Brain microvascular endothelial cell (primary cell): ENCODE measurements at regions not wholly inside any gene's neighbourhood (a gene's known extent, or its start where the extent isn't known, plus 50 kb on each side); places are given as distances from the start of the nearest gene placed in this dataset.

Experiments used
- DNase-seq: peaks from one replicate; pipeline ENCODE4 v3.0.0-alpha.2; 2020
- H3K27ac ChIP-seq: fragments of 250-450 bp; sonication (Bioruptor Pico); 2 replicates; pipeline ENCODE4 v1.5.1; 2020; ENCODE audit warnings: mild to moderate bottlenecking, moderate library complexity
- H3K27me3 ChIP-seq: fragments of 250-450 bp; sonication (Bioruptor Pico); replicated peaks from 2 replicates; pipeline ENCODE4 v1.5.1; 2020; ENCODE audit warnings: mild to moderate bottlenecking
- H3K36me3 ChIP-seq: fragments of 250-450 bp; sonication (Bioruptor Pico); replicated peaks from 2 replicates; pipeline ENCODE4 v1.5.1; 2020; ENCODE audit warnings: mild to moderate bottlenecking
- H3K4me3 ChIP-seq: 2 replicates; pipeline ENCODE4 v1.5.1; 2011; ENCODE audit warnings: low read depth, mild to moderate bottlenecking, control low read depth, low read length, moderate library complexity
- in situ Hi-C: cut with HindIII; loops from 2 replicates; pipeline ENCODE4 v1.10.0; 2017; ENCODE audit warnings: low sequenced_read_pairs, low pct_ligation_motif_present
- TF ChIP-seq, protein P1 (sequence below): IDR thresholded peaks from 2 replicates; pipeline ENCODE4 v1.5.1; 2011; ENCODE audit warnings: low read depth, mild to moderate bottlenecking, moderate library complexity, low read length, control low read depth, inconsistent platforms; ENCODE audit errors: missing control alignments

DNA sequence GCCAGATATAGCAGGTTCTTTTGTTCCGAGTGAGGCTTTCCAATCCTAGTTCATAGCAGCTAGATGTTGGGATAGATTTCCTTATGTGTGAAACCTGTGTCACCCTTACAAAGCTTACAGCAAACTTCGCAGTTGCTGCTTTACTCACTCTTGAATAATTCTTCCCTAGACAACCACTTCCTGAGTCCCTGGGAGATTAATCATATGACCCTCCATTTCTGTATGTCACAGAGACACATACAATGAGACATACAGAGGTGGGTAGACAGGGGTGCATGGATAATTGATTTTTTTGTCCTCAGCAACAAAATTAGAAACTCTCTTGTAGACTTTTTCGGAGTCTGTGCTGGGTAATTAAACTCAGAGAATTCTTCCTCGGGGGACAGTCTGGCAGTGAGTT lies 163.2 kb downstream of the NSUN3 start:
- DNase-seq, result peak; percentile 89
- Histone ChIP-seq H3K27me3 (no peaks in the 10 kb centered on the region), H3K4me3 (no peak overlapping the region), H3K27ac (peak overlapping the region; percentile 91), H3K36me3 (no peaks in the 10 kb centered on the region)
- TF ChIP-seq, protein P1, sequence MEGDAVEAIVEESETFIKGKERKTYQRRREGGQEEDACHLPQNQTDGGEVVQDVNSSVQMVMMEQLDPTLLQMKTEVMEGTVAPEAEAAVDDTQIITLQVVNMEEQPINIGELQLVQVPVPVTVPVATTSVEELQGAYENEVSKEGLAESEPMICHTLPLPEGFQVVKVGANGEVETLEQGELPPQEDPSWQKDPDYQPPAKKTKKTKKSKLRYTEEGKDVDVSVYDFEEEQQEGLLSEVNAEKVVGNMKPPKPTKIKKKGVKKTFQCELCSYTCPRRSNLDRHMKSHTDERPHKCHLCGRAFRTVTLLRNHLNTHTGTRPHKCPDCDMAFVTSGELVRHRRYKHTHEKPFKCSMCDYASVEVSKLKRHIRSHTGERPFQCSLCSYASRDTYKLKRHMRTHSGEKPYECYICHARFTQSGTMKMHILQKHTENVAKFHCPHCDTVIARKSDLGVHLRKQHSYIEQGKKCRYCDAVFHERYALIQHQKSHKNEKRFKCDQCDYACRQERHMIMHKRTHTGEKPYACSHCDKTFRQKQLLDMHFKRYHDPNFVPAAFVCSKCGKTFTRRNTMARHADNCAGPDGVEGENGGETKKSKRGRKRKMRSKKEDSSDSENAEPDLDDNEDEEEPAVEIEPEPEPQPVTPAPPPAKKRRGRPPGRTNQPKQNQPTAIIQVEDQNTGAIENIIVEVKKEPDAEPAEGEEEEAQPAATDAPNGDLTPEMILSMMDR, result no peak
- in situ Hi-C loops, result no loop called here

DNA sequence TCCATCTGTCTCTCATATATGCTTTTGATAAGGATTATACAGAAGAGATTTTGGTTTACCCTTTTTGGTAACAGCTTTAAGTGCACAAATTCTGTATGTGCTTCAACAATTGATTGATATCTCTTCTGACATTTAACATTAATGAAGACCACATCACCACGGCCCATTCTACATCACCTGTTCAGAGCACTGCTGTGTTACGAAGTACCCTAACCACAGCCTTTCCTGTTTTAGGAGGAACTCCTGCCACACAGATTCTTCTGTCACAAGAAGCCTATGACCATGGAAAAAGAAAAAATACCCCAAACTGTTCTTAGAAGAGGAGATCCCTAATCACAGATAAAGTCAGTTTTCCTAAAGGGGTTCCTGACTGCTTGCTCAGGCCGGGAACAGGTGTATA lies 170.1 kb downstream of the NSUN3 start:
- no peak for DNase-seq
- Histone ChIP-seq H3K27ac (no peak overlapping the region), H3K36me3 (no peaks in the 10 kb centered on the region), H3K4me3 (no peak overlapping the region), H3K27me3 (no peaks in the 10 kb centered on the region)
- TF ChIP-seq, protein P1, result no peak
- in situ Hi-C loops, result no loop called here

DNA sequence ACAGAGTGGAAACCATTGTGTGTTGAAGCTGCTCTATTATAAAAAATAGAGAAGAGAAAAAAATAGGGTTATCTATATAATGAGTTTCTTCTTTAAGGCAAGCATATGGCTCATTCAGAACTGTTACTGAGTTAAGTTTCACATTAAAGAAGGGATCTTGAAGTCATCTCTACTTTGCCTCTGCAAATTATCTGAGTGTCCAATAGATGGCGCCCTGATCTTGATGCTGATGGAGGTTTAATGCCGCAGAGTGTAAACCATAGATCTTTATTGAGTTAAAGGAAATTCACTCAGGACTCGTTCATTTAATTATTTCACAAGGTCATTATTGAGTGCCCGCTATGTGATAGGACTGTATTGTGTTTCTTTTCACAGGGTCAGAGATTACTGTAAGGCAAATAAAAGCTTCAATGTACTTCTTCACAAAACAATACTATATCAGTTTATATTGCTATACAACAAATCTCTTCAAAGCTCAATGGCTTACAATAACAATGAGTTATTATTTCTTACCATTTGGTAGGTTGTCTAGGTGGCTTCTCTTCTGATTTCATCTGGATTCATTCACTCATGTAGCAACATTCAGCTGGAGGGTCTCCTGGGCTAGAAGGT lies 171.4 kb downstream of the NSUN3 start:
- Histone ChIP-seq H3K4me3 (no peak overlapping the region), H3K27ac (no peak overlapping the region), H3K36me3 (no peaks in the 10 kb centered on the region), H3K27me3 (no peaks in the 10 kb centered on the region)
- in situ Hi-C loops, result no loop called here
- TF ChIP-seq, protein P1, result peak; percentile 76
- DNase-seq, result peak; percentile 62

DNA sequence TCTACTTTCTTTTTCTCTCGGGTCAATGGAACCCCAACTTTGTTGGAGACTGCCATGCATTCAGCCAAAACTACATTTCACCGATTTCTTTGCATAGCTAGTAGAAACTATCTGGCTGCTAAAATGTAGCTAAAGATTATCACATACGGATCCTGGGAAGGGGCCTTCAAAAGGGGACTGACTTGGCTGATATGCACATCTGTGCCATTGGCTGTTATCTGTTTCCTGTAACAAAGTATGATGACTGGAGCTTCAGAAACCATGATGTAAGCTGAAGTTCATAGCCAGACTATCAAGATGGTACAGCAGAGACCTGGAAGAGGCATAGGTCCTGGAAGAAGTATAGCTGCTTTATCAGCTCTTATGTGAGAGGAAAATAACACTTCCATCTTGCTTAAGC lies 179.1 kb downstream of the NSUN3 start:
- TF ChIP-seq, protein P1, result no peak
- Histone ChIP-seq H3K27ac (no peak overlapping the region), H3K4me3 (no peak overlapping the region), H3K27me3 (no peaks in the 10 kb centered on the region), H3K36me3 (no peaks in the 10 kb centered on the region)
- in situ Hi-C loops, result no loop called here
- no peak for DNase-seq

DNA sequence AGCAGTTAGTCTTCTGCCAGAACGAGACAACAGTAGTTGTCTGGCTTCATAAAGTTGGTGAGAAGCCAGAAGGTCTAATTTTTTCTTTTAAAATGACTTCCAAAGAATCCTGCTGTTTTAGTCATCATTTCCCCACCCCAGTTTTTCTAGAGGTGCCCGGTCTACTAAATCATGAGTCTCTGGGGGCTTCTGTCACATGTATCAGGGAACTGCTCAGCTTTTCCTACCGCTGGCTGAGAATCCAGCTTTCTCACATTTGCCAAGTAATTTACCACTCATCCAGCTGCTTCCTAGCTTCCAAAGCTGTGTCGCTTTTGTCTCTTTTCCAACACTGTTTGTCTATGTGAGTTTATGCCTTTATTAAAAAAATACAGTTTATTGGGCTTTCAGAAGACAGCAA lies 183.3 kb downstream of the NSUN3 start:
- TF ChIP-seq, protein P1, result no peak
- in situ Hi-C loops, result no loop called here
- no peaks in the 10 kb centered on the region for H3K27me3 ChIP-seq
- no peaks in the 10 kb centered on the region for H3K36me3 ChIP-seq
- H3K4me3 ChIP-seq, result no peak overlapping the region
- DNase-seq, result no peak
- H3K27ac ChIP-seq, result no peak overlapping the region

DNA sequence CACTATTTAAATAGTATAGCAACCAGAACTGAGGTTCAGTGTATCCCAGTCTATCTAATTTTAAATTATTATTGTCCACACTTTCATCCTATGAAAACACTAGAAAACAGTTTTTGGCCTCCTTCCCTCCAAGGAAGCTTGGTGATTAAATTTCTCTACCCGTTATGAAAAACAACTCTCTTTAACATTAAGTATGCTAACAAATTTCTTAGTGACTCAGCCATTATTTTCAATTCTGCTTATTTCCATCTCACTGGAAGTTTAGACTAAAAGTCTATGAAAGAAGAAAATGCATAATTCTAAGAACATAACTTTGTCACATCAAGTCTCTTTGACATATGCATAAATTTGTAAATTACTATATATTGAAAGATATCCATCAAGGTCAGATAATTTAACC lies 185.2 kb downstream of the NSUN3 start:
- DNase-seq, result no peak
- no peak overlapping the region for H3K4me3 ChIP-seq
- H3K27me3 ChIP-seq, result no peaks in the 10 kb centered on the region
- TF ChIP-seq, protein P1, result no peak
- H3K27ac ChIP-seq, result no peak overlapping the region
- H3K36me3 ChIP-seq, result no peaks in the 10 kb centered on the region
- in situ Hi-C loops, result no loop called here
